ENCODE measurements at regions not wholly inside any gene's neighbourhood (a gene's known extent, or its start where the extent isn't known, plus 50 kb on each side); places are given as distances from the start of the nearest gene placed in this dataset.

- TF ChIP-seq CTCF (IDR thresholded peaks at IDR 0.05), result no peak
- no peak for TF ChIP-seq POLR2A (IDR thresholded peaks at IDR 0.05)
These were observed 118.5 kb upstream of the FSTL4 start for GRCh38 chr5:133730866-133731265.
